ENCODE measurements at regions not wholly inside any gene's neighbourhood (a gene's known extent, or its start where the extent isn't known, plus 50 kb on each side); places are given as distances from the start of the nearest gene placed in this dataset.

GRCh38 chr20:58162986-58163385, 65.5 kb downstream of the ANKRD60 start:
- TF ChIP-seq CTCF (IDR thresholded peaks at IDR 0.05; ENCODE audit: control extremely low read depth in 1 of 3, insufficient read depth in 1 of 3, low read depth in 1 of 3, low read length in 3 of 3) (no peak), SRF (IDR thresholded peaks at IDR 0.05; ENCODE audit: low read depth, low read length) (no peak), SIRT6 (IDR thresholded peaks at IDR 0.05; ENCODE audit: low read length) (no peak), MAX (IDR thresholded peaks at IDR 0.05) (no peak), CBX5 (IDR thresholded peaks at IDR 0.05; ENCODE audit: low read depth, low read length) (no peak)

Measured in H1 (cell line).